Kidney epithelial cell (primary cell): ENCODE measurements at regions not wholly inside any gene's neighbourhood (a gene's known extent, or its start where the extent isn't known, plus 50 kb on each side); places are given as distances from the start of the nearest gene placed in this dataset.
A peak's percentile ranks its signal among the peaks of the same experiment; 100 is the strongest.
"Not testable (repeated sequence)": the region's sequence is repeated elsewhere in the genome, so short reads cannot be mapped to it uniquely, and the experiment has no call there.

Source experiments
- DNase-seq: peaks from one replicate; pipeline ENCODE4 v3.0.0-alpha.2; 2010; ENCODE audit warnings: low read depth
- H3K27me3 ChIP-seq: 2 replicates; pipeline ENCODE4 v1.6.0; 2011; ENCODE audit warnings: low read length; ENCODE audit not compliant: control insufficient read depth, insufficient read depth
- H3K36me3 ChIP-seq: 2 replicates; pipeline ENCODE4 v1.5.1; 2011; ENCODE audit warnings: low read length; ENCODE audit not compliant: control insufficient read depth, insufficient read depth
- H3K4me3 ChIP-seq: 2 replicates; pipeline ENCODE4 v1.5.1; 2011; ENCODE audit warnings: low read depth, mild to moderate bottlenecking, control low read depth, low read length
- TF ChIP-seq, protein P1 (sequence below): IDR thresholded peaks from 2 replicates; pipeline ENCODE4 v1.5.1; 2011; ENCODE audit warnings: mild to moderate bottlenecking, moderate library complexity, low read length, control low read depth, inconsistent platforms; ENCODE audit not compliant: insufficient read depth, poor library complexity, severe bottlenecking

DNA sequence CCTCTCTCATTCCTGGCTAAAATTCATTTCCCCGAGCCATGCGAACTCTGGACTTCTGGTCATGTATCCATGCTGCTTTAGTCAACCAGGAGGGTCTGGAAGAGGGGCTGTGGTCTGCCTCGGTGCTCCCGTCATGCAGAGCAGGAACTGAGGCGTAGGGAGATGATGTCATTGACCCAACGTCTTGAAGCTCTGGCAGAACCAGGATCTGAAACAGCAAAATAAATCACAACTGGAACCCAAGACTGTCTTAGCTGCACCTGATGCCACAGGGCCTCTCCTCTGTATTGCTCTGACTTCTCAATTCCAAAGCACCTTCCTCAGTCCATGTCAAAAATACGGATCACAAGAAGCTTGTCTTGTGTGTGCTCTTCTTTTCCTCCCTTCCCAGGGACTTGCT, 131.0 kb upstream of the LDB2 start:
- no peak overlapping the region for H3K4me3 ChIP-seq
- H3K36me3 ChIP-seq = no peaks in the 10 kb centered on the region
- no peaks in the 10 kb centered on the region for H3K27me3 ChIP-seq
- no peak for DNase-seq
- TF ChIP-seq, protein P1, sequence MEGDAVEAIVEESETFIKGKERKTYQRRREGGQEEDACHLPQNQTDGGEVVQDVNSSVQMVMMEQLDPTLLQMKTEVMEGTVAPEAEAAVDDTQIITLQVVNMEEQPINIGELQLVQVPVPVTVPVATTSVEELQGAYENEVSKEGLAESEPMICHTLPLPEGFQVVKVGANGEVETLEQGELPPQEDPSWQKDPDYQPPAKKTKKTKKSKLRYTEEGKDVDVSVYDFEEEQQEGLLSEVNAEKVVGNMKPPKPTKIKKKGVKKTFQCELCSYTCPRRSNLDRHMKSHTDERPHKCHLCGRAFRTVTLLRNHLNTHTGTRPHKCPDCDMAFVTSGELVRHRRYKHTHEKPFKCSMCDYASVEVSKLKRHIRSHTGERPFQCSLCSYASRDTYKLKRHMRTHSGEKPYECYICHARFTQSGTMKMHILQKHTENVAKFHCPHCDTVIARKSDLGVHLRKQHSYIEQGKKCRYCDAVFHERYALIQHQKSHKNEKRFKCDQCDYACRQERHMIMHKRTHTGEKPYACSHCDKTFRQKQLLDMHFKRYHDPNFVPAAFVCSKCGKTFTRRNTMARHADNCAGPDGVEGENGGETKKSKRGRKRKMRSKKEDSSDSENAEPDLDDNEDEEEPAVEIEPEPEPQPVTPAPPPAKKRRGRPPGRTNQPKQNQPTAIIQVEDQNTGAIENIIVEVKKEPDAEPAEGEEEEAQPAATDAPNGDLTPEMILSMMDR = no peak

DNA sequence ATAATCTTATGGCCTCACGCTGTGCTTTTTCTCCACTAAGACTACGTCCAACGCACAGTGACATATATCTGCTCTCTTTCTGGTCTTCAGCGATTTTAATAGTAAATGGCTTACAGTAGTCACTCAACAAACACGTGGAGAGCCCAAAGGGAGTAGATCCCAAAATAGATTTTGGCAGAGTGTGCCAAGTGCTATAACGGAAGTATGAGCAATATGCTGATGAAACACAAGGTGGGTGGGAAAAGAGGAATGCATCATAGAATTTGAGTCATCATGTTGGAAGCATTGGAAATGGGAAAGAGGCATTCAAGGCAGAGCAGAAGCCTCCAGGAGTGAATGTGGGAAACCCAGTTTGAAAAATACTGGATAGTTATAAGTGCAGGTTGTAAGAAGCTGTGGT, 129.1 kb upstream of the LDB2 start:
- no peaks in the 10 kb centered on the region for H3K27me3 ChIP-seq
- H3K4me3 ChIP-seq = no peak overlapping the region
- TF ChIP-seq, protein P1 = no peak
- peak; percentile 48 for DNase-seq
- H3K36me3 ChIP-seq = no peaks in the 10 kb centered on the region

DNA sequence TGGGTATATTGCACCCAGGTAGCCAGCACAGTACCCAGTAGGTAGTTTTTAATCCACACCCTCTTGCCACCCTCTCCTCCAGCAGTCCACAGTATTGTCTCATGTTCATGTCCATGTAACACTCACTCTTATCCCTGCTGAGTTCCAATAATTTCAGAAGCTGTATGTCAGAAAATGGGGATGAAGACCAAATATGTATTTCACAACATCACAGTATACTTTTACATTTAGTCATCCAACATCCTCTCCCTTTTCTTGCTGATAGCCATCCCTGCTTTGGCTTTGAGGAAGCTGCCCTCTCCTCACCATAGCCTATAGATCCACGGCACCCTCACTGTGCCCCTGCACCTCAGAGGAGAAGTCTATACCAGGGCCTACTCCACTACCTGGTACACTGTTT, 126.0 kb upstream of the LDB2 start:
- Histone ChIP-seq H3K36me3 (no peaks in the 10 kb centered on the region), H3K4me3 (no peak overlapping the region), H3K27me3 (no peaks in the 10 kb centered on the region)
- DNase-seq = no peak
- TF ChIP-seq, protein P1 = no peak

DNA sequence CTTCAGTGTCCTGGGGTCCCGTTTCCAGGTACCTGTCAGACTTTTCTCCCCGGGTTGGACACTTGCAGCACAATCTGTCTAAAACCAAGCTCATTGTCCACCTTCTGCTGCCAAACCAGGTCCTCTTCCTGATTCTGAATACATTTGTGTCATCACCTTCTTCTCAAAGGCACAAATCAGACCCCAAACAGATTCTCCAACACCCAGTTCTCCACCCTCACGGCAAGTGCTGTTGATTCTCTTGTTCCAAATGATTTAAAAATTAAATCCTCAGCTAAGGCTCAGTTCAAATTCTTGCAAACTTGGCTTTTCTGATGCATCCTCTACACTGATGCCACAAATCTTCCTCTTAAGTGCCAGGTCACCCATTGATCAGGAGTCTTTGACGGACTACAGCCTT, 122.5 kb upstream of the LDB2 start:
- TF ChIP-seq, protein P1 = no peak
- H3K27me3 ChIP-seq = no peaks in the 10 kb centered on the region
- H3K36me3 ChIP-seq = no peaks in the 10 kb centered on the region
- DNase-seq = no peak
- no peak overlapping the region for H3K4me3 ChIP-seq

DNA sequence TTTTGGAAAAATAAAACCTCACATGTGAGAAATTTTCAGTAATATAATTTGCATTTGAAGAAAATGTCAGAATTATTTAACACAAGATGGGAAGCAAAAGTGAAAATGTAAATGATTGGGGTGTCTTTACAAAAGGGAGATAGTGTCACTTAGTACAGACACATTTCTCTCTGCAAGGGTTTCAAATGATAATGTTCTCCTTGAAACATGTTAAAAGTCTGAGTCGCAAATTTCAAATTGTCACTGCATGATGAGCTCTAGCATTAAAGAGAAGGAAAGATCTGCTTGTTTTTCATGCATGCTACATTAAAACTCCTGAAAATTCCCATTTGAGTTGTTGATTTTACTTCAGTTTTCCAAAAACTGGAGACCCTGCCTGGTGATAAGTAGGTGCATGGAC, 122.0 kb upstream of the LDB2 start:
- DNase-seq = no peak
- TF ChIP-seq, protein P1 = no peak

DNA sequence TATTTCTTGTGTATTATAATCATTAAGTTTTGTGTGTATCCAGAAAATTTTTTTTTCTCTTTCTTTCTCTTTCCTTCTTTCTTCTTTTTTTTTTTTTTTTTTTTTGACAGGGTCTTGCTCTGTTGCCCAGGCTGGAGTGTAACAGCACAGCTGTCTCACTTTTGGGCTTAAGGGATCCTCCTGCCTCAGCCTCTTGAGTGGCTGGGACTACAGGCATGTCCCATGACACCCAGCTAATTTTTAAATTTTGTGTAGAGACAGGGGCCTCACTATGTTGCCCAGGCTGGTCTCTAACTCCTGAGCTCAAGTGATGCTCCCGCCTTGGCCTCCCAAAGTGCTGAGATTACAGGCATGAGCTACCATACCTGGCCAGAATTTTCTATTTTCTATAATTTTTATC, 120.2 kb upstream of the LDB2 start:
- DNase-seq, H3K4me3 ChIP-seq, H3K36me3 ChIP-seq, H3K27me3 ChIP-seq: not testable (repeated sequence)

More for the DNA sequence above, 122.0 kb upstream of the LDB2 start:
- H3K4me3 ChIP-seq = no peak overlapping the region
- H3K27me3 ChIP-seq = no peaks in the 10 kb centered on the region
- no peaks in the 10 kb centered on the region for H3K36me3 ChIP-seq
